Ovary (tissue), 3 donors: ENCODE measurements at regions not wholly inside any gene's neighbourhood (a gene's known extent, or its start where the extent isn't known, plus 50 kb on each side); places are given as distances from the start of the nearest gene placed in this dataset.
"Not testable (repeated sequence)": the region's sequence is repeated elsewhere in the genome, so short reads cannot be mapped to it uniquely, and the experiment has no call there.

ENCODE experiments used
- CTCF ChIP-seq, 3 donors: fragments of 450-650 bp in 2 of 3; fragments of 200-600 bp in 1 of 3; IDR thresholded peaks; one replicate each; pipeline versions ENCODE4 v1.5.1 to v1.8.0; 2016 to 2022; ENCODE audit warnings: antibody characterized with exemption in 3 of 3, mild to moderate bottlenecking in 1 of 3
- EP300 ChIP-seq: sonication (generic); formaldehyde crosslinking; IDR thresholded peaks from one replicate; pipeline ENCODE4 v1.6.1; 2017; ENCODE audit warnings: antibody characterized with exemption
- POLR2A ChIP-seq: fragments of 450-650 bp; IDR thresholded peaks from one replicate; pipeline ENCODE4 v1.6.1; 2017; ENCODE audit warnings: antibody characterized with exemption, mild to moderate bottlenecking, moderate library complexity
- donor health status: DM: no; HTN: no; CAD: no.

DNA sequence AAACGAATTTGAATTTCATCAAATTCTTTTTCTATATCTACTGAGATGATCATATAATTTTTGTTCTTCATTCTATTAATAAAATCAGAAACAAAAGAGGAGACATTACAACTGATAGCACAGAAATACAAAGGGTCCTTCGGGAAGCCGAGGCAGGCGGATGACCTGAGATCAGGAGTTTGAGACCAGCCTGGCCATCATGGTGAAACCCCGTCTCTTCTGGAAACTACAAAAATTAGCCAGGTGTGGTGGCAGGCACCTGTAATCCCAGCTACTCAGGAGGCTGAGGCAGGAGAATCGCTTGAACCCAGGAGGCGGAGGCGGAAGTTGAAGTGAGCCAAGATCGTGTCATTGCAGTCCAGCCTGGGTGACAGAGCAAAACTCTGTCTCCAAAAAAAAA lies 113.4 kb downstream of the PMAIP1 start:
- not testable (repeated sequence) for TF ChIP-seq CTCF (IDR thresholded peaks at IDR 0.05); POLR2A; EP300
